ENCODE measurements at regions not wholly inside any gene's neighbourhood (a gene's known extent, or its start where the extent isn't known, plus 50 kb on each side); places are given as distances from the start of the nearest gene placed in this dataset.
"Not testable (repeated sequence)": the region's sequence is repeated elsewhere in the genome, so short reads cannot be mapped to it uniquely, and the experiment has no call there.

DNA sequence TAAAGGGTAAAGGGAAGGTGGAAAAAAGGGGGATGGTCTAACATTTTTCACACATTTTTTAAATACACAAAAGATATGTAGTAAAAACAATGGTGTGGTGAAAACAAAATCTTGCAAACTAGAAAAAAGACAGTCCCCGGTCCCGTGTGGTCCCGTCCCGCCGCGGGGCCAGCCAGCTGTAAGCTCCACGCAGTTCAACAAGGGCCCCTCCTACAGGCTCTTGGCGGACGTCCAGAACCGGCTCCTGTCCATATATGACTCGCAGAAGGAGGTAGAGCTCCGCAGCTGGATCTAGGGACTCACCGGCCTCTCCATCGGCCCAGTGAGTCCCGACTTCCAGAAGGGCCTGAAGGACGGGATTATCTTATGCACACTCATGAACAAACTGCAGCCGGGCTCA is 455.1 kb downstream of the TUBA3C start:
- TF ChIP-seq, protein P1, sequence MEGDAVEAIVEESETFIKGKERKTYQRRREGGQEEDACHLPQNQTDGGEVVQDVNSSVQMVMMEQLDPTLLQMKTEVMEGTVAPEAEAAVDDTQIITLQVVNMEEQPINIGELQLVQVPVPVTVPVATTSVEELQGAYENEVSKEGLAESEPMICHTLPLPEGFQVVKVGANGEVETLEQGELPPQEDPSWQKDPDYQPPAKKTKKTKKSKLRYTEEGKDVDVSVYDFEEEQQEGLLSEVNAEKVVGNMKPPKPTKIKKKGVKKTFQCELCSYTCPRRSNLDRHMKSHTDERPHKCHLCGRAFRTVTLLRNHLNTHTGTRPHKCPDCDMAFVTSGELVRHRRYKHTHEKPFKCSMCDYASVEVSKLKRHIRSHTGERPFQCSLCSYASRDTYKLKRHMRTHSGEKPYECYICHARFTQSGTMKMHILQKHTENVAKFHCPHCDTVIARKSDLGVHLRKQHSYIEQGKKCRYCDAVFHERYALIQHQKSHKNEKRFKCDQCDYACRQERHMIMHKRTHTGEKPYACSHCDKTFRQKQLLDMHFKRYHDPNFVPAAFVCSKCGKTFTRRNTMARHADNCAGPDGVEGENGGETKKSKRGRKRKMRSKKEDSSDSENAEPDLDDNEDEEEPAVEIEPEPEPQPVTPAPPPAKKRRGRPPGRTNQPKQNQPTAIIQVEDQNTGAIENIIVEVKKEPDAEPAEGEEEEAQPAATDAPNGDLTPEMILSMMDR (IDR thresholded peaks at IDR 0.05): not testable (repeated sequence)
- TF ChIP-seq, protein P2, sequence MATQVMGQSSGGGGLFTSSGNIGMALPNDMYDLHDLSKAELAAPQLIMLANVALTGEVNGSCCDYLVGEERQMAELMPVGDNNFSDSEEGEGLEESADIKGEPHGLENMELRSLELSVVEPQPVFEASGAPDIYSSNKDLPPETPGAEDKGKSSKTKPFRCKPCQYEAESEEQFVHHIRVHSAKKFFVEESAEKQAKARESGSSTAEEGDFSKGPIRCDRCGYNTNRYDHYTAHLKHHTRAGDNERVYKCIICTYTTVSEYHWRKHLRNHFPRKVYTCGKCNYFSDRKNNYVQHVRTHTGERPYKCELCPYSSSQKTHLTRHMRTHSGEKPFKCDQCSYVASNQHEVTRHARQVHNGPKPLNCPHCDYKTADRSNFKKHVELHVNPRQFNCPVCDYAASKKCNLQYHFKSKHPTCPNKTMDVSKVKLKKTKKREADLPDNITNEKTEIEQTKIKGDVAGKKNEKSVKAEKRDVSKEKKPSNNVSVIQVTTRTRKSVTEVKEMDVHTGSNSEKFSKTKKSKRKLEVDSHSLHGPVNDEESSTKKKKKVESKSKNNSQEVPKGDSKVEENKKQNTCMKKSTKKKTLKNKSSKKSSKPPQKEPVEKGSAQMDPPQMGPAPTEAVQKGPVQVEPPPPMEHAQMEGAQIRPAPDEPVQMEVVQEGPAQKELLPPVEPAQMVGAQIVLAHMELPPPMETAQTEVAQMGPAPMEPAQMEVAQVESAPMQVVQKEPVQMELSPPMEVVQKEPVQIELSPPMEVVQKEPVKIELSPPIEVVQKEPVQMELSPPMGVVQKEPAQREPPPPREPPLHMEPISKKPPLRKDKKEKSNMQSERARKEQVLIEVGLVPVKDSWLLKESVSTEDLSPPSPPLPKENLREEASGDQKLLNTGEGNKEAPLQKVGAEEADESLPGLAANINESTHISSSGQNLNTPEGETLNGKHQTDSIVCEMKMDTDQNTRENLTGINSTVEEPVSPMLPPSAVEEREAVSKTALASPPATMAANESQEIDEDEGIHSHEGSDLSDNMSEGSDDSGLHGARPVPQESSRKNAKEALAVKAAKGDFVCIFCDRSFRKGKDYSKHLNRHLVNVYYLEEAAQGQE (IDR thresholded peaks at IDR 0.05; ENCODE audit: insufficient read depth in 1 of 2, low read depth in 2 of 2, low read length in 1 of 2): not testable (repeated sequence)
- TF ChIP-seq TCF7L2 (IDR thresholded peaks at IDR 0.05; ENCODE audit: low read depth, low read length): not testable (repeated sequence)
